T-cell (primary cell): ENCODE measurements at regions not wholly inside any gene's neighbourhood (a gene's known extent, or its start where the extent isn't known, plus 50 kb on each side); places are given as distances from the start of the nearest gene placed in this dataset.

Source experiments
- ATAC-seq, 4 experiments: fragments of 200-7000 bp in 3 of 4; fragments of 150-1000 bp in 1 of 4; cut with Tn5 transposase; replicated peaks in 1 of 4; 1 replicate in 3 of 4; 2 replicates in 1 of 4; pipeline ENCODE4 v1.10.0; 2021; ENCODE audit warnings: moderate library complexity in 3 of 4, mild to moderate bottlenecking in 2 of 4, moderate number of reproducible peaks in 1 of 4
- CTCF ChIA-PET, 2 donors: fragments of 300-600 bp; sonication (Branson Sonifier 250); formaldehyde crosslinking; loops; one replicate each; lab custom pipeline; 2022; ENCODE audit warnings: antibody characterized with exemption in 2 of 2; lab: Charles Lee
- POLR2A ChIA-PET, 2 donors: fragments of 300-600 bp; sonication (Branson Sonifier 250); formaldehyde crosslinking; loops; one replicate each; lab custom pipeline; 2022; ENCODE audit warnings: antibody characterized with exemption in 2 of 2; lab: Charles Lee
- DNase-seq, 35 experiments: peaks; one replicate each; pipeline versions ENCODE4 v3.0.0 to v3.0.0-alpha.2; 2013 to 2023
- H3K27ac ChIP-seq: one replicate; pipeline ENCODE4 v1.5.1; 2013; ENCODE audit warnings: low read length
- H3K27me3 ChIP-seq, 2 experiments: replicated peaks in 1 of 2; 1 replicate in 1 of 2; 2 replicates in 1 of 2; pipeline versions ENCODE4 v1.6.1 to v1.7.0; 2013; ENCODE audit warnings: low read length in 1 of 2, mixed read lengths in 1 of 2; ENCODE audit not compliant: control insufficient read depth in 2 of 2, insufficient read depth in 2 of 2; ENCODE audit errors: extremely low read depth in 1 of 2
- H3K36me3 ChIP-seq, 2 donors: 1 replicate in 1 of 2; 2 replicates in 1 of 2; pipeline versions ENCODE4 v1.6.1 to v1.7.0; 2013; ENCODE audit warnings: low read length in 1 of 2; ENCODE audit not compliant: control insufficient read depth in 2 of 2, insufficient read depth in 1 of 2; ENCODE audit errors: extremely low read depth in 1 of 2
- H3K4me1 ChIP-seq, 2 experiments: 1 replicate in 1 of 2; 2 replicates in 1 of 2; pipeline versions ENCODE4 v1.6.1 to v1.7.0; 2013; ENCODE audit warnings: low read length in 2 of 2, mixed read lengths in 1 of 2; ENCODE audit not compliant: insufficient read depth in 2 of 2, control insufficient read depth in 1 of 2; ENCODE audit errors: extremely low read depth in 1 of 2
- H3K4me3 ChIP-seq, 2 donors: 1 replicate in 1 of 2; 2 replicates in 1 of 2; pipeline versions ENCODE4 v1.5.1 to v1.7.0; 2013; ENCODE audit warnings: mild to moderate bottlenecking in 2 of 2, low read length in 1 of 2, moderate library complexity in 1 of 2; ENCODE audit not compliant: control insufficient read depth in 1 of 2; ENCODE audit errors: extremely low read depth in 1 of 2
- H3K9me3 ChIP-seq: 2 replicates; pipeline ENCODE4 v1.7.0; 2013
- H3K27ac Mint-ChIP-seq, 2 donors: one replicate each; pipeline ENCODE4 v1.8.0; 2020 to 2021; ENCODE audit warnings: mild to moderate bottlenecking in 2 of 2, mixed read lengths in 2 of 2
- H3K27me3 Mint-ChIP-seq, 2 donors: one replicate each; pipeline ENCODE4 v1.8.0; 2021 to 2022; ENCODE audit warnings: mixed read lengths in 2 of 2
- H3K36me3 Mint-ChIP-seq: one replicate; pipeline ENCODE4 v1.8.0; 2021; ENCODE audit warnings: mixed read lengths
- H3K4me1 Mint-ChIP-seq, 3 donors: one replicate each; pipeline ENCODE4 v1.8.0; 2020 to 2022; ENCODE audit warnings: mixed read lengths in 3 of 3, mild to moderate bottlenecking in 1 of 3
- H3K4me3 Mint-ChIP-seq, 3 donors: one replicate each; pipeline ENCODE4 v1.8.0; 2020 to 2022; ENCODE audit warnings: mild to moderate bottlenecking in 3 of 3, mixed read lengths in 3 of 3, moderate library complexity in 3 of 3
- H3K9me3 Mint-ChIP-seq, 3 donors: one replicate each; pipeline ENCODE4 v1.8.0; 2020 to 2022; ENCODE audit warnings: mixed read lengths in 3 of 3
- WGBS: methylation state at CpG from one replicate; pipeline ENCODE4 v1.1.5; 2013; ENCODE audit warnings: missing lambda C conversion rate; ENCODE audit not compliant: insufficient coverage; 5-methylcytosine and 5-hydroxymethylcytosine counted together

DNA sequence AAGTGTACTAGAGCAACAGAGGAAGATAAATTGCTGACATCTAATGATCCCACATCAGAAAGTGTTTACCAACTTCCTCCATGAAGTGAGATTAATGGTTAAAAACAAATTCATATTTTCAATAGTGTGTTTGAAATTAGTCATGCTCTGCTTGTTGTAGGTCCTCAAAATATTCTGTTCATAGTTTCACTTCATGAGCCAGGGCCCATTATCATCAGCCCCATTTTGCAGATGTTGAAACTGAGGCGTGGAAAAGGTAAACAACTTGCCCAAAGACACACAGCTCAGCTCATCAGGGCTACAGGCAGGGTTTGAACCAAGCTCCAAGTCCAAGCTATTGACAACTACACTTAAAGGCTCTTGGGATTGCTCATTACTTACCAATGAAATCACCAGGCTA lies 103.5 kb upstream of the PPARGC1A start:
- ATAC-seq (no peak), DNase-seq (no peak)
- Histone ChIP-seq H3K9me3 (no peaks in the 10 kb centered on the region), H3K4me1 (no peaks in the 10 kb centered on the region), H3K27ac (no peak overlapping the region), H3K27me3 (no peaks in the 10 kb centered on the region), H3K4me3 (no peak overlapping the region), H3K36me3 (no peaks in the 10 kb centered on the region)
- no peak overlapping the region for H3K4me3 Mint-ChIP-seq
- no peaks in the 10 kb centered on the region for H3K36me3 Mint-ChIP-seq
- no CpG with 5 or more reads among the region's 1 CpG for WGBS
- H3K9me3 Mint-ChIP-seq, result peaks cover 0 to 2% (median 0%) of the 10 kb centered on the region in 3 donors
- H3K27me3 Mint-ChIP-seq, result no peaks in the 10 kb centered on the region
- no peaks in the 10 kb centered on the region for H3K4me1 Mint-ChIP-seq
- POLR2A ChIA-PET, result no interaction called here
- CTCF ChIA-PET, result no interaction called here
- H3K27ac Mint-ChIP-seq, result no peak overlapping the region

DNA sequence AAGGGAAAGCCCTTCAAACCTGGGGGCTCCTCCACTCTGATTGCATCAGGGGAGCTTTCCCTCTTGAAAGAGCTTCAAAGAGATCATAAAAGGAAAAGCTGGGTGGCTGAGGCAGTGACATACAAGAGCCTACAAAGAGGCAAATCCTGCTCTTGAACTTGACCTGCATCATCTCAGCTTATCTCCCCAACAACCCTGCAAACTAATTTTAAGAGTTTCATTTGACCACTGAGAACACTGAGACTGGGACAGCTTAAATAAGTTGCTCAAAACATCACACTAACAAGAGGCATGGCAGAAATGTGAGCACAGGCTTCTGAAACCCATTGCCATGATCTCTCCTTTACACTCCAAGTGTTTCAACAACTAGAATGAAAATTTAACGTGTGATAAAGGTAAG lies 101.6 kb upstream of the PPARGC1A start:
- CTCF ChIA-PET, result interaction anchor here in 1 of 2 donors (0.5 kb wide), 1 partner anchor 1035 kb away, joined by 5 read pairs; no protein-coding TSS in a partner anchor
- Mint-ChIP-seq H3K9me3 (peaks cover 0 to 4% (median 2%) of the 10 kb centered on the region in 3 donors), H3K36me3 (no peaks in the 10 kb centered on the region), H3K4me3 (no peak overlapping the region), H3K4me1 (no peaks in the 10 kb centered on the region), H3K27me3 (no peaks in the 10 kb centered on the region), H3K27ac (no peak overlapping the region)
- POLR2A ChIA-PET, result no interaction called here
- no peak overlapping the region for H3K27ac ChIP-seq
- WGBS, result no CpG with 5 or more reads among the region's 1 CpG
- no peaks in the 10 kb centered on the region for H3K27me3 ChIP-seq
- no peak for ATAC-seq
- H3K9me3 ChIP-seq, result no peaks in the 10 kb centered on the region
- no peak for DNase-seq
- H3K4me3 ChIP-seq, result no peak overlapping the region
- no peaks in the 10 kb centered on the region for H3K36me3 ChIP-seq
- H3K4me1 ChIP-seq, result no peaks in the 10 kb centered on the region

GRCh38 chr4:23986270-23986669 lies 96.4 kb upstream of the PPARGC1A start:
- CTCF ChIA-PET, result no interaction called here
- no peaks in the 10 kb centered on the region for H3K4me1 ChIP-seq
- H3K36me3 ChIP-seq, result no peaks in the 10 kb centered on the region
- no peaks in the 10 kb centered on the region for H3K9me3 ChIP-seq
- H3K9me3 Mint-ChIP-seq, result peaks cover 0 to 4% (median 0%) of the 10 kb centered on the region in 3 donors
- DNase-seq (no peak), ATAC-seq (no peak)
- H3K4me1 Mint-ChIP-seq, result no peaks in the 10 kb centered on the region
- no peaks in the 10 kb centered on the region for H3K27me3 ChIP-seq
- H3K4me3 ChIP-seq, result no peak overlapping the region
- H3K27me3 Mint-ChIP-seq, result no peaks in the 10 kb centered on the region
- 90% methylated on average over 2 of the region's 5 CpGs for WGBS
- no peak overlapping the region for H3K27ac ChIP-seq
- POLR2A ChIA-PET, result no interaction called here
- H3K27ac Mint-ChIP-seq, result no peak overlapping the region
- H3K4me3 Mint-ChIP-seq, result no peak overlapping the region
- no peaks in the 10 kb centered on the region for H3K36me3 Mint-ChIP-seq

DNA sequence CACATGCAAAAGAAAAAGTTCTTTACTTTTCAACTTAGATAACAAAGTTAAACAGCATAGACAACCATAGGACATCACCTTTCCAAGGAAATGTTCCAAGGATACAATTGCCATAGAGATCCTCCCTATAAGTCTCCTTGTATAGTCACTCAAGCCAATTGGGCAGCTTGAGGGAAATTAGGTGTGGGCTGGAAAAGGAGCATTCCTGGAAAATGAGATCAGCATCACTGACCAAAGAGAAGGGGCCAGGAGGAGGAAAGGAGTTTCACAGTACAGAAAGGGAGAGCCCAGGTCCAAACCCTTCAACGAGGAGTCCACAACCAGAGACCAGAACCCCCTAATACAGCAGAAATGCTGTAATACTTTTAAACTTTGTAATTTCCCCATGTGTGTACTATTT lies 91.5 kb upstream of the PPARGC1A start:
- H3K9me3 Mint-ChIP-seq, result peaks cover 0 to 2% (median 0%) of the 10 kb centered on the region in 3 donors
- ATAC-seq, result no peak
- Histone ChIP-seq H3K36me3 (no peaks in the 10 kb centered on the region), H3K9me3 (no peaks in the 10 kb centered on the region), H3K27me3 (no peaks in the 10 kb centered on the region), H3K4me3 (no peak overlapping the region), H3K4me1 (no peaks in the 10 kb centered on the region), H3K27ac (no peak overlapping the region)
- no peaks in the 10 kb centered on the region for H3K36me3 Mint-ChIP-seq
- ChIA-PET POLR2A (no interaction called here), CTCF (no interaction called here)
- no peak overlapping the region for H3K27ac Mint-ChIP-seq
- H3K27me3 Mint-ChIP-seq, result peaks cover 0 to 3% of the 10 kb centered on the region in 2 donors
- DNase-seq, result no peak
- WGBS, result no CpG with 5 or more reads among the region's 1 CpG
- H3K4me3 Mint-ChIP-seq, result no peak overlapping the region
- H3K4me1 Mint-ChIP-seq, result no peaks in the 10 kb centered on the region

DNA sequence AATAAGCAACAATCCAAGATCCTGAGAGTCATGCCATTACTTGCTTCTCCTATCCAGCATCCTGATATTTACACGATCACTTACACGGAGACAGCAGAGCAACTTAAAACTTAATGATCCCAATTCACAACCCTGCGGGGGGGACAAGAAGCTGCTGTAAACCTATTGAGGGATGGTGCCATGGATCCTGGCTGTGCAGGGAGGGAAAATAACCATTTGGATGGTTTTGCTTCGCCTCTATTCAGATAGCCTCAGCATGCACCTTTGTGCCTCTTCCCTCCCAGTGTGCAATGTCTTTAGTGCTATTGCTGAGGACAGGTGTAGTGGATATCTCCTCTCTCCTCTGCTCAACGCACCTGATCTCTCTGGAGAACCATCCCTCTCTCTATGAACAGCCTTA lies 89.7 kb upstream of the PPARGC1A start:
- peaks cover 0 to 2% (median 0%) of the 10 kb centered on the region in 3 donors for H3K9me3 Mint-ChIP-seq
- POLR2A ChIA-PET, result no interaction called here
- CTCF ChIA-PET, result no interaction called here
- H3K27ac Mint-ChIP-seq, result no peak overlapping the region
- H3K4me1 Mint-ChIP-seq, result no peaks in the 10 kb centered on the region
- no peak for ATAC-seq
- DNase-seq, result no peak
- Histone ChIP-seq H3K27me3 (no peaks in the 10 kb centered on the region), H3K9me3 (no peaks in the 10 kb centered on the region), H3K27ac (no peak overlapping the region), H3K4me3 (no peak overlapping the region), H3K36me3 (no peaks in the 10 kb centered on the region), H3K4me1 (no peaks in the 10 kb centered on the region)
- no peaks in the 10 kb centered on the region for H3K36me3 Mint-ChIP-seq
- 100% methylated on average over 1 of the region's 5 CpGs for WGBS
- H3K4me3 Mint-ChIP-seq, result no peak overlapping the region
- H3K27me3 Mint-ChIP-seq, result peaks cover 0 to 3% of the 10 kb centered on the region in 2 donors

DNA sequence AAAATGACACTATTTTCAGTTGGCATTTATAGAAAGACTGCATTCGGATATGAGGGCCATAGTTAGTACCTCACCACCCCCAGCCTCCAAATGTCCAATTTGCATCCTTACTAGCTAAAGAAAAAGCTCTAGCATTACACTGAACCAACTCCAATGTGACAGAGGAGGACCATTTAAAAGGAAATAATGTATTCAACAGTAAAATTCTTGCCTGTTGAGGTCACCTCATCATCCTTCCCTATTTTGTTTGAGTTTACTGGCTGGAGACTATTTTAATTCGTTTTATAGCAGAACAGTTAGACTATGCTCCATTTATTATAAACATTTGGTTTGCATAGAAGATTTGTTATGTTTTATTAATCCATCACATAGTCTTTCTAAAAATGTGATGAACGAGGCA lies 88.2 kb upstream of the PPARGC1A start:
- DNase-seq (no peak), ATAC-seq (no peak)
- no peak overlapping the region for H3K27ac Mint-ChIP-seq
- no peak overlapping the region for H3K4me3 ChIP-seq
- no peak overlapping the region for H3K4me3 Mint-ChIP-seq
- H3K9me3 ChIP-seq, result no peaks in the 10 kb centered on the region
- WGBS, result no CpG with 5 or more reads among the region's 3 CpGs
- H3K9me3 Mint-ChIP-seq, result peaks cover 0 to 2% (median 0%) of the 10 kb centered on the region in 3 donors
- no peaks in the 10 kb centered on the region for H3K4me1 Mint-ChIP-seq
- no peak overlapping the region for H3K27ac ChIP-seq
- H3K4me1 ChIP-seq, result no peaks in the 10 kb centered on the region
- H3K27me3 ChIP-seq, result no peaks in the 10 kb centered on the region
- H3K36me3 Mint-ChIP-seq, result no peaks in the 10 kb centered on the region
- POLR2A ChIA-PET, result no interaction called here
- CTCF ChIA-PET, result no interaction called here
- H3K27me3 Mint-ChIP-seq, result peaks cover 0 to 3% of the 10 kb centered on the region in 2 donors
- no peaks in the 10 kb centered on the region for H3K36me3 ChIP-seq

GRCh38 chr4:23976423-23976822 lies 86.6 kb upstream of the PPARGC1A start:
- H3K27me3 ChIP-seq, result no peaks in the 10 kb centered on the region
- H3K27ac ChIP-seq, result no peak overlapping the region
- ATAC-seq (no peak), DNase-seq (no peak)
- H3K4me3 Mint-ChIP-seq, result no peak overlapping the region
- no peak overlapping the region for H3K27ac Mint-ChIP-seq
- no peak overlapping the region for H3K4me3 ChIP-seq
- no peaks in the 10 kb centered on the region for H3K4me1 ChIP-seq
- H3K9me3 Mint-ChIP-seq, result peaks cover 0 to 2% (median 0%) of the 10 kb centered on the region in 3 donors
- H3K9me3 ChIP-seq, result no peaks in the 10 kb centered on the region
- H3K36me3 ChIP-seq, result no peaks in the 10 kb centered on the region
- ChIA-PET POLR2A (no interaction called here), CTCF (no interaction called here)
- no peaks in the 10 kb centered on the region for H3K4me1 Mint-ChIP-seq
- no peaks in the 10 kb centered on the region for H3K36me3 Mint-ChIP-seq
- 36% methylated on average over 1 of the region's 2 CpGs for WGBS
- peaks cover 0 to 3% of the 10 kb centered on the region in 2 donors for H3K27me3 Mint-ChIP-seq
